Fibroblast of lung (primary cell): ENCODE measurements at regions not wholly inside any gene's neighbourhood (a gene's known extent, or its start where the extent isn't known, plus 50 kb on each side); places are given as distances from the start of the nearest gene placed in this dataset.
A peak's percentile ranks its signal among the peaks of the same experiment; 100 is the strongest.

Experiments
- DNase-seq, 2 donors: peaks; one replicate each; pipeline versions ENCODE4 v3.0.0 to v3.0.0-alpha.2; 2010; ENCODE audit warnings: low read depth in 2 of 2
- H2AFZ ChIP-seq: 2 replicates; pipeline ENCODE4 v1.5.1; 2012; ENCODE audit warnings: low read length, control low read depth, inconsistent platforms
- H3K27ac ChIP-seq: 2 replicates; pipeline ENCODE4 v1.5.1; 2011; ENCODE audit warnings: low read length, control low read depth; ENCODE audit not compliant: insufficient read depth
- H3K27me3 ChIP-seq: 2 replicates; pipeline ENCODE4 v1.5.1; 2011; ENCODE audit warnings: mild to moderate bottlenecking, low read length; ENCODE audit not compliant: control insufficient read depth, insufficient read depth
- H3K36me3 ChIP-seq: 2 replicates; pipeline ENCODE4 v1.5.1; 2011; ENCODE audit warnings: low read length; ENCODE audit not compliant: control insufficient read depth, insufficient read depth
- H3K4me1 ChIP-seq: 2 replicates; pipeline ENCODE4 v1.5.1; 2011; ENCODE audit warnings: low read length; ENCODE audit not compliant: control insufficient read depth, insufficient read depth; ENCODE audit errors: extremely low read depth
- H3K4me2 ChIP-seq: 2 replicates; pipeline ENCODE4 v1.5.1; 2011; ENCODE audit warnings: low read length, control low read depth; ENCODE audit not compliant: insufficient read depth; ENCODE audit errors: extremely low read depth
- H3K4me3 ChIP-seq, 4 experiments: fragments of 200-600 bp in 1 of 4; sonication (generic) in 1 of 4; replicated peaks in 1 of 4; 2 replicates each; pipeline ENCODE4 v1.5.1; 2011 to 2016; ENCODE audit warnings: low read length in 4 of 4, low read depth in 3 of 4, mild to moderate bottlenecking in 3 of 4, control low read depth in 2 of 4, inconsistent platforms in 1 of 4, mixed read lengths in 1 of 4; ENCODE audit not compliant: insufficient read depth in 1 of 4; ENCODE audit errors: control extremely low read depth in 1 of 4
- H3K79me2 ChIP-seq: 2 replicates; pipeline ENCODE4 v1.5.1; 2012; ENCODE audit warnings: mild to moderate bottlenecking, low read length, inconsistent platforms; ENCODE audit not compliant: control insufficient read depth, insufficient read depth
- H3K9ac ChIP-seq: 2 replicates; pipeline ENCODE4 v1.5.1; 2011; ENCODE audit warnings: mild to moderate bottlenecking, low read length, control low read depth; ENCODE audit not compliant: insufficient read depth
- H3K9me3 ChIP-seq: 2 replicates; pipeline ENCODE4 v1.5.1; 2012; ENCODE audit warnings: low read depth, low read length; ENCODE audit not compliant: control insufficient read depth, insufficient read depth
- H4K20me1 ChIP-seq: 2 replicates; pipeline ENCODE4 v1.5.1; 2011; ENCODE audit warnings: low read length; ENCODE audit not compliant: control insufficient read depth, insufficient read depth; ENCODE audit errors: extremely low read depth
- EZH2 ChIP-seq: IDR thresholded peaks from 2 replicates; pipeline ENCODE4 v1.5.1; 2012; ENCODE audit warnings: low read length, control low read depth, mild to moderate bottlenecking; ENCODE audit errors: missing control alignments
- TF ChIP-seq, protein P1 (sequence below), 2 donors: IDR thresholded peaks in 1 of 2; conservative IDR thresholded peaks in 1 of 2; 1 replicate in 1 of 2; 2 replicates in 1 of 2; pipeline ENCODE4 v1.5.1; 2011 to 2012; ENCODE audit warnings: low read length in 2 of 2, control low read depth in 1 of 2, inconsistent platforms in 1 of 2, low read depth in 1 of 2, mild to moderate bottlenecking in 1 of 2

DNA sequence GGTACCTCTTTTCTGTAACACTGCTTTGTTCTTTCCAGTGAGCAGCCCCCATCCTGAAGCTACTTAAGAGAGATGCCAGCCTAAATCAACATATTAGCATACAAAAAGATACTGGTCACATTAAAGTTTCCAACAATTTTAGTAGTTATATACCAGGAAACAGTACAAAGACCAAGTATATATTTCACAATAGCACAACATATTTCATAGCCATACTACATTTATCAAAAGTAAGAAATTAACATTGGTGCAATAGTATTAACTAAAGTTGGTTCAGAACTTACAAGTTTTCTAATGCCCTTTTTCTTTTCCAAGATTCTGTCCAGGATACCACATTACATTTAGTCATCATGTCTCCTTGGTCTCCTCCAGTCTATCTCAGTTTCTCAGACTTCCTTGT is 641.0 kb upstream of the GJE1 start:
- Histone ChIP-seq H3K4me3 (no peak overlapping the region), H3K4me2 (no peak overlapping the region), H3K79me2 (no peaks in the 10 kb centered on the region), H3K9ac (no peak overlapping the region), H3K9me3 (no peaks in the 10 kb centered on the region), H2AFZ (no peak overlapping the region), H3K36me3 (no peaks in the 10 kb centered on the region), H4K20me1 (no peaks in the 10 kb centered on the region), H3K27ac (no peak overlapping the region), H3K4me1 (no peaks in the 10 kb centered on the region), H3K27me3 (no peaks in the 10 kb centered on the region)
- TF ChIP-seq EZH2, result no peak
- TF ChIP-seq, protein P1, sequence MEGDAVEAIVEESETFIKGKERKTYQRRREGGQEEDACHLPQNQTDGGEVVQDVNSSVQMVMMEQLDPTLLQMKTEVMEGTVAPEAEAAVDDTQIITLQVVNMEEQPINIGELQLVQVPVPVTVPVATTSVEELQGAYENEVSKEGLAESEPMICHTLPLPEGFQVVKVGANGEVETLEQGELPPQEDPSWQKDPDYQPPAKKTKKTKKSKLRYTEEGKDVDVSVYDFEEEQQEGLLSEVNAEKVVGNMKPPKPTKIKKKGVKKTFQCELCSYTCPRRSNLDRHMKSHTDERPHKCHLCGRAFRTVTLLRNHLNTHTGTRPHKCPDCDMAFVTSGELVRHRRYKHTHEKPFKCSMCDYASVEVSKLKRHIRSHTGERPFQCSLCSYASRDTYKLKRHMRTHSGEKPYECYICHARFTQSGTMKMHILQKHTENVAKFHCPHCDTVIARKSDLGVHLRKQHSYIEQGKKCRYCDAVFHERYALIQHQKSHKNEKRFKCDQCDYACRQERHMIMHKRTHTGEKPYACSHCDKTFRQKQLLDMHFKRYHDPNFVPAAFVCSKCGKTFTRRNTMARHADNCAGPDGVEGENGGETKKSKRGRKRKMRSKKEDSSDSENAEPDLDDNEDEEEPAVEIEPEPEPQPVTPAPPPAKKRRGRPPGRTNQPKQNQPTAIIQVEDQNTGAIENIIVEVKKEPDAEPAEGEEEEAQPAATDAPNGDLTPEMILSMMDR (conservative IDR thresholded peaks at IDR 0.05 in 1 of 2, IDR thresholded peaks at IDR 0.05 in 1 of 2; ENCODE audit: low read depth in 1 of 2, low read length in 2 of 2), result no peak
- no peak for DNase-seq

DNA sequence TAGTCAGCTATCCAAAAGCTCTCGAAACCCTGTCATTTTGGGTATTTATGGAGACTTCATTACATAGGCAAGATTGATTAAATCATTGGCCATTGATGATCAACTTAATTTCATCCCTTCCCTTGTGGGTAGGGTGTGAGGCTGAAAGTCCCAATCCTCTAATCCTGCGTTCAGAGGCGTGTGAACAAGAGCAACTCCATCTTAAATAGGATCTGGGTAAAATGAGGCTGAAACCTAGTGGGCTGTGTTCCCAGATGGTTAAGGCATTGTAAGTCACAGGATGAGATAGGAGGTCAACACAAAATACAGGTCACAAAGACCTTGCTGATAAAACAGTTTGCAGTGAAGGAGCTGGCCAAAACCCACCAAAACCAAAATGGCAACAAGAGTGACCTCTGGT is 641.7 kb upstream of the GJE1 start:
- Histone ChIP-seq H4K20me1 (no peaks in the 10 kb centered on the region), H3K4me3 (no peak overlapping the region), H3K4me1 (no peaks in the 10 kb centered on the region), H3K4me2 (no peak overlapping the region), H2AFZ (no peak overlapping the region), H3K9ac (no peak overlapping the region), H3K27me3 (no peaks in the 10 kb centered on the region), H3K27ac (no peak overlapping the region), H3K36me3 (no peaks in the 10 kb centered on the region), H3K79me2 (no peaks in the 10 kb centered on the region), H3K9me3 (no peaks in the 10 kb centered on the region)
- TF ChIP-seq EZH2, result no peak
- TF ChIP-seq, protein P1 (conservative IDR thresholded peaks at IDR 0.05 in 1 of 2, IDR thresholded peaks at IDR 0.05 in 1 of 2; ENCODE audit: low read depth in 1 of 2, low read length in 2 of 2), result no peak
- no peak for DNase-seq

DNA sequence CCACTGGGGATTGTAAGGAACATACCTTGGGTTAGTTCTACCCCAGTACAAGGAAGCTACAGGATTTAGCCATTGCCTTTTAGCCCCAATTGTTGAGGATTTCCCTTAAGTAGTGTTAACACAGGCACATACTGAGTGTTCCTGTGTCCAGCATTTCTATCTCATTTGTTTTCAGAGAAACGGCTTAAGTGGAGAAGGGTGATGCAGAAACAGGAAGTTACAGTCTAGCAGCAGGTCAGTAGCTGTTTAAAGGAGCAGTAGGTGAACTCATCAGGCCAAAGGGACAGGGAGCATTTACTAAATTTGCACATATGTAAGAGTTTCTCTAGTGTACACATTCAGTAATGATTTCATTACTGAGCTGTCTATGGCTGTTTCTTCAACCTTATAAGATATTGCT is 644.2 kb upstream of the GJE1 start:
- H3K27me3 ChIP-seq, result no peaks in the 10 kb centered on the region
- H3K79me2 ChIP-seq, result no peaks in the 10 kb centered on the region
- H3K4me1 ChIP-seq, result no peaks in the 10 kb centered on the region
- H2AFZ ChIP-seq, result peak overlapping the region; percentile 67
- no peaks in the 10 kb centered on the region for H3K9me3 ChIP-seq
- no peak overlapping the region for H3K4me2 ChIP-seq
- H3K4me3 ChIP-seq, result no peak overlapping the region
- no peaks in the 10 kb centered on the region for H3K36me3 ChIP-seq
- DNase-seq, result no peak
- H4K20me1 ChIP-seq, result no peaks in the 10 kb centered on the region
- H3K9ac ChIP-seq, result no peak overlapping the region
- TF ChIP-seq EZH2, result no peak
- TF ChIP-seq, protein P1 (conservative IDR thresholded peaks at IDR 0.05 in 1 of 2, IDR thresholded peaks at IDR 0.05 in 1 of 2; ENCODE audit: low read depth in 1 of 2, low read length in 2 of 2), result no peak
- H3K27ac ChIP-seq, result no peak overlapping the region
